ENCODE measurements at regions not wholly inside any gene's neighbourhood (a gene's known extent, or its start where the extent isn't known, plus 50 kb on each side); places are given as distances from the start of the nearest gene placed in this dataset.

DNA sequence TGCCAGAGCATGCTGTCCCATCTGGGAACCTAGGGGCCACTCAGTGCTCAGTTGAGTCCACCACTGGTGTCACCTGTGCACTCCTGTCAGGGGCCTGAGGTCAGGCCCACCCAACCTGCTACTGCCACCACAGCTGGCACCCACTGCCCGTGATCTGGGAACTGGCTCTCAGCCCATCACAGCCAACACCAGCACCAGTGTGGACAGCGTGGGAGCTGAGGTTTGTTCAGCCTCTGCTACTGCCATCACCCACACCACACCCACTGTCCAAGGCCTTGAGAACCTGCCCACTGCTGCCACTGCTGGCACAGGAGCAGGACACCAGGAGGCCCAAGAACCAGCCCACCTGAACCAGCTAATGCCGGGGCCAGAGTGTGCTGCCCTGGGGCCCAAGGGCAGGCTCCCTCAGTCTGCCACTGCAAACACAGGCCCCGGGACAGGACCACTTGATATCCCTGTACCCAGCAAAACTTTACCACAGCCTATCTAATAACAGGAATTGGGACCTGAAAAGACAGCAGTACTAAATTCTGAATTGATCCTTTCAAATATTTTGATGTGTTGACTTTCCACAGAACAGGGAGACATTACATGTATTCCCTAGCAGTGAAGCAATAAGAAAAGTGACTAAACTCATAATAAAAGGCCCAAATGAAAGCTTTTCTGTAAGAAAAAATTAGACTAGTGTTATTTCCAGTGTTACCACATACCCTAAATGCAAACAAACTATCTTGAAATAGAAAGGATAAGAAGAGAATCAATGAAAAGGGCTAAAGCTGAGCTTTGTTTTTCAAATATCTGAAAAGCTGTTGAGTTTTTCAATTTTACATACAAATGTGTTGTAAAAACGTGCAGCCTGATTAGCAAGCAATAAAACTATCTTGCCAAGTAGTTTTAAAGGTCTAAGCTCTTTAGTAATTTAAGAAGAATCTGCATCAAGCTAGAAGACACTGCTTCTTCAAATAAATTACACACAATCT lies 640.7 kb downstream of the METTL4 start:
- no peak for DNase-seq (ENCODE audit: low read depth in 2 of 2)

DNA sequence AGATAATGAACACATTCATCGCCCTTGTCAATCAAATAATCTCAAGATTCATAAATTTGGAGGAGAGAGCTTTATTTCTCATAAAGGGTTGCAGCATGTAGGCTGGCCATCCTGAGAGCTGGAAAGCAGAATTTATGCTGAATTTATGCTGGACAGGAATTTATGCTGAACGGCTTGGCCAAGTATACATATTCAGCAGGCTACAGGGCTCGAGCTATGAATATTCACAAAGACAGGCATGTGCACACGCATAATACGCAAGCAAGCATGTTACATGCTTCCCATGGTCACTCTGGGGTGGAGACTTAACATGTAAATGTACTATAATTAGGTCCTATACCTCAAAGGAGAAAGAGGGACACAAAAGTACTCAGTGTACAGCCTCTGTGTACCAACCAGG lies 618.8 kb downstream of the METTL4 start:
- DNase-seq (ENCODE audit: low read depth in 2 of 2), result no peak

DNA sequence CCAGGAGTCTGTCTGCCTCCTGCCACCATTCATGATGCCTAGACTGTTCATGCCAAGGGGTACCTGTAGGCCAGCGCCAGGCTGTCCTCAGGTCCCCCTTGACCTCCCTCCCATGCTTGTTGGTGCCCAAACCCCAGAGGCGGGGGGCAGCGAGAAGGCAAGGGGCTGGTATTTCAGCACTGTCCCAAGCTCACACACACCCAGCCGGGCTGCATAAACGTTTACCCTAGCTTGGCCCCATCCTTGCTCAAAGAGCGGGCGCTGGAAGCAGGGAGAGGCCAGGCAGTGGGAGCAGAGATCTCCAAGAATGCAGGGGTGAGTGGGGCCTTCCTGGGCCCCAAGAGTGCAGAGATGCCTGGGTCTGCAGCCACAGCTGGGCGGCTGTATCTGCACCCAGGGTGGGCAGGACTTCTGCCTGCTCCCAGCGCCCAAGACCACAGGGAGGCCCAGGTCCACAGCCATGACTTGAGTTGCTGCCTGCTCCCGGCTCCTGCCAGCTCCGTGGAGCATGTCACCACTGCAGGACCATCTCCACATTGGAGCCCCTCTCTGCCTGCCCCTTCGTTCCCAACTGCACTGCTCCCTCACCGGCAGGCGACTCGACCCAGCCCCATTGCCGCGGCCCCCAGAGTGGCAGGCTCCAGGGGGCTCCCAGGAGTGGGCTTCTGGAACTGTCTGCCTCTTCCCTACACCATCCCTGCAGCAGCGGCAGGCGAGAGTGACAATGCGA lies 616.6 kb downstream of the METTL4 start:
- no peak for DNase-seq (ENCODE audit: low read depth in 2 of 2)

DNA sequence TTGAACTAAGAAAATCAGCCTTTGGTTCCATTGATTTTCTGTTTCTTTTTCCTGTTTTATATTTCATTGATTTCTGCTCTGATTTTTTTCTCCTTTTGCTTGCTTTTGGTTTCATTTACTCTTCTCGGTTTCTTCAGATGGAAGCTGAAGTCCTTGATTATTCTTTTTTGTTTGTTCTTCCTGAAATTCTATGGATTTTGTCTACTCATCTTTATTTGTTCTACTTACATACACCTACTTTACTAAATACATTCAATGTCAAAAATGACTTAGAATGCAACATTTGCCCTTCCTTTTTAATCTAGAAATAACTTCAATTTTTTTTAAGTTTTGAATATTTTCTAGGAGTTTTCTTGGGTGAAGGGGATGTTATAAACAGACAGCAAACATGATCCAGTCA lies 612.5 kb downstream of the METTL4 start:
- DNase-seq (ENCODE audit: low read depth in 2 of 2), result no peak

DNA sequence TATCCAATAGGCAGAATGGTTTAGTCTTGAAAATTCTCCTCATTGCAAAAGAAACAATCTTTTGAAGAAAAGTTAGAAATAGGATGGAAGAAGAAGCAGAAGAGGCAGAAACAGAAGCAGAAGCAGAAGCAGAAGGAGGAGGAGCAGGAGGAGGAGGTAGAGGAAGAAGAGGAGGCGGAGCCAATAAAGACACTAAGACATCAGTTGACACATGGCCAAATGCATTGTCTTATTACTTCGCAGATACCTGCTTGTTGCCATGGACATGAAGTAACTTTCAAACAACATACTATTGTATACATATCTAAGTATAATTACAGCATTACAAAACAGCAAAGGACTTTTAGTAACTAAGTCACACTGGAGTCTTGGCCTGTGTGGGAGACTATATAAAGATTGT lies 606.3 kb downstream of the METTL4 start:
- DNase-seq (ENCODE audit: low read depth in 2 of 2), result no peak

DNA sequence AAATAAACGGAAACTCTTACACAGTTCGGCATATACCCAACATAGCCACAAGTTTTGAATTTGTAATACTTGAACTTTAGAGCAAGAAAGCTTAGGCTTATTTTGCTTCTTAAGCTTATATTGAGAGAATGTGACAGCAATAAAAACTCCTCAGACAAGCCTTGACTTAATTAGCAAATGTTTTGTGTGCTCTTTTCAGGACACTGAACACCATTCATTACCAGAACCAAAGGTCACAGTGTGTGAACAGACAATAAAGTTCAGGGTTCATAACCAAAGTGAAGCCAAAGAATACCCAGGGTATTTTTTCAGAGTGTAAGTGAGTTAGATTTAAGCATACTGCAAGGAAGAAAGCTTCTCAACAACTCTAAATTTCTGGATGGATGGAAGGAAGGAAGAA lies 605.8 kb downstream of the METTL4 start:
- DNase-seq (ENCODE audit: low read depth in 2 of 2), result no peak

DNA sequence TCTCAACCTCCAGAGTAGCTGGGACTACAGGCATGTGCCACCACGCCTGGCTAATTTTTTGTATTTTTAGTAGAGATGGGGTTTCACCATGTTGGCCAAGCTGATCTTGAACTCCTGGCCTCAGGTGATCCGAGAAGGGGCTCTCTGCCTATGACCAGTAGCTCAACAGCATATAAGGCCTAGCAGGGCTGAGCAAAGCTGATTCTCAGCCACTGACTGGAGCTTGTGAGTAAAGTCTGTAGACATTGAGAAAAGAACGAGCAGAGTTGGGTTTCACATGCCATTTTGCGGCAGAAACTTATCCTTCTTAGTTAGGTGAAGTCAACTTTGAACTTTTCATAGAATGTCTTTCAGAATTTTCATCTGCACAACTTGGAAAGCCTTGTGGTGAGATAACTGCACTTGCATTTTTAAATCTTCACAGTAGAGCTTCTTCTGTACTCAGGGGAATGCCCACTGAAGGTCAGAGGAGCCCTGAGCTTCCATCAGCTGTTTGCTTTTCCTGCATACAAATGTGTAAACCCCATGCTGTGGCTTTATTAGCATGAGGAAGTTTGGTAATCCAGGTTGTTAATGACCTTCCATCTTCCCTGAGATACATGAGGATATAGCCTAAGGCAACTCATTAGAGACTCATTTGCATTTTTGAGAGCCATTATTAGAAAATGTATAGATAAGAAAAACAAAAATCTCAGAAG lies 602.4 kb downstream of the METTL4 start:
- DNase-seq (ENCODE audit: low read depth in 2 of 2), result no peak

DNA sequence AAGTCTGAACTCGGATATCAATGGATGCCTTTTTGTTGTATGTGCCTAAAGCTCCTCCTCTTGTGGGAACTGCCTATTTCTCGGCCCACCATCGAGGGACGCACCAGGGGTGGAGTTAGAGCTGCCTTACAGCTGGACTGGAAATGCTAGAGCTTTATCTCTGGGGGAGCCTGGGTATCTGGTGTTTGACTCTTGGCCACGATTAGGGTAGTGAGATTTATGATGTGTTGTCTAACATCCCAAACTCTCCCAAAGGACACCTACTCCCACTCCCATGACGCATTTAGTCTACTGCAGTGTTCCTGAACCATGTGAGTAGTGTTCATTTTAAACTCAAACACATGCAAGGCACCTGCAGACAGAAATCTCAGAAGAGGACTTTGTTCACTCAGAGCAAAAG lies 594.8 kb downstream of the METTL4 start:
- DNase-seq (ENCODE audit: low read depth in 2 of 2), result no peak

DNA sequence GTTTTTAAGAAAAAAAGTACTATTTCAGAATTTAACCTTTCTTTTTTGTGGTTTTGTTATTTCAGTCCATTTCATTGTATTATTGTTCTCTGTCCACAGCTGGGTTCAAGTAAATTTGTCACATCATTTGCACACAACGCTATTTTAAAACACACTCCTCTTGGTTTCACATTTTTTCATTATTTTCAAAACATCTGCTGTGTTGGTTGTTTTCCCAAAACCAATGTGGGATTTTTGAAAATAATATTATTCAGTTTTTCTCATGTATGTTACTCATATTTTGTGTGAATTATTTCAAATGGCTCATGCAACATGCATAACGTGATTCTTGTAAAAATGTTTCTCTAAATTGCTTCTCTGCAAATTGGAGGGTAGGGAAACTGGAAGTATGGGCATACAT lies 589.2 kb downstream of the METTL4 start:
- no peak for DNase-seq (ENCODE audit: low read depth in 2 of 2)

DNA sequence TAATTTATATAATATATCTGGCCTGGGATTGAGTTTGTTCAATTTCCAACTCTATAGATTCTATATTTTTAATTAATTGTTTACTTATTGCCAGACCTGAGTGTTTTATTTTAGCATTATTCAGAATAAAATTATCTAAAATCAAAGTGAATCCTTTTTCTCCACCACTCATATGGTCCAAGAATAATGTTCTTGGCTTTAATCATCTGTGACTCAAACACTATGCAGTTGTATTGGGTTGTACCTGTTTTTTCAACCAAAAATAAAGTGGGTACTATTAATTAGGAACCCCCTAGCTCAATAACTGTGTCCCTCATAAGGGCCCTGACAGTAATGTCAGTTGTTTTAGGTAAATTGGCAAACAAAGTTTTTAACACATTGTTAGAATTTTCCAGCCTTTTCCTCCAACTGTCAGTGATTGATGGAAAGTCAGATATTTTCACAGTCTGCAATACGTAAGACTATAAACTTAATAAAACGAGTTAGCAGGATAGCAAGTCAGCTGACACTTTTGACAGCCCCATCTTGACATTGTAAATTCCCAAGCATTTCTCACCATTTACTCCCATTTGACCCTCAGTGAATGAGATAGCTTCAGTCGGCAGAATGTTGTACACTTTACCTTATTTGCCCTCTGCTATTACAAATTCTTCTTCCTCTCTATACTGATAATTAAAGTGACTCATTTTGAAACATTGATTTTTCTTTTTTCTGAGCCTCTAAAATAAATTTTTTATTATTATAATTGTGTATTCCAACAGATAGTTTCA lies 587.4 kb downstream of the METTL4 start:
- no peak for DNase-seq (ENCODE audit: low read depth in 2 of 2)

DNA sequence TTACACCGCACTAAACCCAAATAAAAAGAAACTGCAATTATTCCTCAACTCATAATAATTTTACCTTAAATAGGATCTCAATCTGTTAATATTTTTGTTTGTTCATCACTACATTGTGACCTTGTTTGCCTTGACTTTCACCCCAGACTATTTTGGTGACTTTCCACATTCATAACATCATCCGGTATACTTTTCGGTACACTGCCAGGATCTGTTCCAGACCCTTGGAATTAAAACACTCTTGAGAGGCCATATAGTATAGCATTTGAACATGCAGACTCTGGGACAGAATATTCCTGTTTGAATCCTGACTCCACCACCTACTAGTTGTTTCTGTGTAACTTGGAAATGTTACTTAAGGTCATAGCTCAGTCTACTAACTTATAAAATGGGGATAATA lies 577.4 kb downstream of the METTL4 start:
- no peak for DNase-seq (ENCODE audit: low read depth in 2 of 2)

DNA sequence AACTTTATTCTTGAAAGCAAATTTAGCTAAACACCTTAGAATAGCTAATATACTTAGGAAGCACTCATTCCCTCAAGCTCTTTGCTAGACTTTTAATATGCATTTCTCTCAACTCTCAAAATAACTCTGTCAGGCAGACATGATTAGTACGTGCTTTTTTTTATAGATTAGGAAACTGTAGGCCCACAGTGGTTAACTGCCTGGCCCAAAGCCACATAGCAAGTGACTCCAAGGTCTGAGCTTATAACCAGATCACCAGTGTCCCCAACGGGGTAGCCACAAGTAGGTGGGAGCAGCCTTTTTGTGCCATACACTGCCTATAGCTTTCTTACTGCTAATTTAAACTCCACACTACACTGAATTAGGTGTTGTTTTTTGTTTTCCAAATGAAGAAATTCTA lies 576.8 kb downstream of the METTL4 start:
- no peak for DNase-seq (ENCODE audit: low read depth in 2 of 2)

DNA sequence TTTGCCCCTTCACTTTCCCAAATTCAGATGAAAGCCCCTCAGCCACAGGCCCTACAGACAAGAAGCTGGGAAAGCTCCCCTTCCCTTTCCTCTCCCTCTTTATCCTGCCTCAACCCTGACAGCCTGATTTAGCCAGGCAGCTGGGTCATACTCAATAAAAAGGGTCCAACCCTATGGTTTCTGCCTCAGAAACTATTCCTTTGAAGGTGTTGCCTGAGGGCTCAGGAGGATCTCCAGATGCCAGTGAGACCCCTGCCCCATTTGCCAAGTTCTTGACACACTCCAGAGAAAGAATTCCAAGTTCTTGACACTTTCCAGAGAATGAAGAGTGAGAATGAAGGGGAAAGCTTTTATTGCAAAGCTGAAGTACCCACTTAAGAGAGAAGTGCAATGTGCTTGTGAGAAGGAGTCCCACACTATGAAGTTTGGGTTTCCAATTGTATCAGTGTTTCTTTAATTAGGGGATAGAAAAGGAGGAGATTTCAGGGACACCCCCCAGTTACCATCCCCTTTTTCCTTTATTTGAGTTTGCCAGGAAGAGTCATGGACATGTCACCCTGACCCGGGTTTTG lies 576.2 kb downstream of the METTL4 start:
- DNase-seq (ENCODE audit: low read depth in 2 of 2), result no peak

DNA sequence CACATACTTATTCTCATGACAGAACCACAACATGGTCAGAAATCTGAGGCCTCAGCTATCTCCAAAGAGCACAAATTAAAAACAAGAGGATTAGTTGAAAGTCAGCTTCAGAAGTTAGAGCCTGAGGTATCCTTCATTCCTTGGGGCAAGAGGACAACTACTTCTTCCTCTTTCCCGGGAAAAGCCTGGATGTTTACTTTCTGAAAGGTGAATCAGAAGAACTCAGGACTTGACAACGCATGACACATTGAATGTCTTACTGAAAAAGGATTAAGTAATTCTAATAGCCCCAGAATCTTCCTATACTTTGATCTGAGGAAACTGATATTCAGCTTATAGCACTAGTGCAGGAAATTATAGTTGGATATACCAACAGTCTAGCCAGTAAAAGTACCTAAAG lies 573.2 kb downstream of the METTL4 start:
- no peak for DNase-seq (ENCODE audit: low read depth in 2 of 2)

DNA sequence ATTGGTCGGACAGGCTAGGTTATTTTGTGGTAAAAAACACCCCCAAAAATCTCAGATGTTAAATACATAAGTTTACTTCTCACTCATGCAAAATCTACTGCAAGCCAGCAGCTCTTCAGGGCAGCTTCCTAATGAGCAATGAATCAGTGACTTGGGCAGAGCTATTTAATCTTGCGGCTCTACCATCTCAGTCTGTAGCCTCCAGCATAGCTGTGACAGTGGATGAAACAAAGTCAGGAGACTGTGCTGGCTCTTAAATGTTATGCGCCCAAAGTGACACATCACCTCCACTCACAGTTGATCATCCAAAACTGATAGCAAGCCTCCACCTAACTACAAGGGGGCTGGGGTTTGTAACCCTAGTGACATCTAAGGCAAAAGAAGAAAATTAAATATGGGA lies 571.9 kb downstream of the METTL4 start:
- DNase-seq (ENCODE audit: low read depth in 2 of 2), result no peak

DNA sequence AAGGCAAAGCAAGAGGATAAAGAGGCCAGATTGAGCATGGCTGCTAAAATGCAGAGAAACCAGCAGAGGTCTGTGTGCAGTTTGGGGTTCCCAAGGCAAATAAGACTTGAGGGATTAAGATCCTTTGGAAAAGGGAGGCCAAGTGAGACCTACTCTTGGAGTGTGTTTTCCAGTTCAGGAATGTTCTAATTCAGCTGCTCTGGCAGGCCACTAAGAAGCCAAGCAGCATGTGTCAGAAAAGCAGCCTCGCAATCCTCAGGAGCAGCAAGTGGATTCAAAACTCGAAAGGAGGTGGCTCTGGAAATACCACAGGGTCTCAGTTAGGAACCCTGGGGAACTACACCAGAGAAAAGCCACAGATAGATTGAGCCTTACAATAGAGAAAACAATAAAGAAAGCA lies 569.2 kb downstream of the METTL4 start:
- no peak for DNase-seq (ENCODE audit: low read depth in 2 of 2)

DNA sequence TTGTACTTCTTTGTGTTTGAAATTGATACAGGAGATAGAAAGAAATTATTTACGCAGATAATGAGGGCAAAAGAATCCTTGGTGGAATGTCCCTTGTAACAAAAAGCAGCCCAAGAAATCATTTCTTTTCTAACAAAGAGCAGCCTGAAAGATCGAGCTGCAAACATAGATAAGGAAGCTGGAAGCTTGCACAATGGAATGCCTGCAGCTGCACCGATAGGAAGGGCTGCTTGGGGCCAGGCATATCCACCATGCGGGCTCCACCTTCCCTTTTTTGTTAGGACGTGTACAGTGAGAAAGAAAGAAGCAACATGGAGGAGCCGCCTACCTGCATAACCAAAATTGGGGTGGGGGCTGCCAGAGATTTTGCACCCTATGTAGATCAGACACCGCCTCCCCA lies 568.7 kb downstream of the METTL4 start:
- no peak for DNase-seq (ENCODE audit: low read depth in 2 of 2)

DNA sequence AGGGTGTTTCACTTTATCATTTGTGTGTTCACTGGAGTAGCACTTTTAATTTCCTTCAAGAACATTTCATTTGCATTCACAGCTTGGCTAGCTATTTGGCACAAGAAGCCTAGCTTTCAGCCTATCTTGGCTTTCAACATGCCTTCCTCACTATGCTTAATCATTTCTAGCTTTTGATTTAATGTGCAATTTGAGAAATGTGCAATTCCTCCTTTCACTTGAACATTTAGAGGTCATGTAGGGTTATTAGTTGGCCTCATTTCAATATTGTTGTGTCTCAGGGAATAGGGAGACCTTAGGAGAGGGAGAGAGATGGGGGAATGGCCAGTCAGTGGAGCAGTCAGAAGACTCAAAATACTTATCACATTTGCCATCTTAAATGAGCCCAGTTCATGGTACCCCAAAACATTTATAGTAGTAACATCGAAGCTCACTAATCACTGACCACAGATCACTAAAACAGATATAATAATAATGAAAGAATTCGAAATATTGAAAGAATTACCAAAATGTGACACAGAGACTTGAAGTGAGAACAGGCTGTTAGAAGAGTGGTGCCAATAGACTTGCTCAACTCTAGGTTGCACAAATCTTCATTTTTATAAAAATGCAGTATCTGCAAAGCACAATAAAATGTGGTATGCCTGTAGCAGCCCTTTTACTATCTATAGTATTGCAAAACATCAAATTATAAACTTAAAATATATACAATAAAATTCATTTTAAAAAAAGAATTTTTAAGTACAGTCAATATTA lies 561.2 kb downstream of the METTL4 start:
- no peak for DNase-seq (ENCODE audit: low read depth in 2 of 2)

DNA sequence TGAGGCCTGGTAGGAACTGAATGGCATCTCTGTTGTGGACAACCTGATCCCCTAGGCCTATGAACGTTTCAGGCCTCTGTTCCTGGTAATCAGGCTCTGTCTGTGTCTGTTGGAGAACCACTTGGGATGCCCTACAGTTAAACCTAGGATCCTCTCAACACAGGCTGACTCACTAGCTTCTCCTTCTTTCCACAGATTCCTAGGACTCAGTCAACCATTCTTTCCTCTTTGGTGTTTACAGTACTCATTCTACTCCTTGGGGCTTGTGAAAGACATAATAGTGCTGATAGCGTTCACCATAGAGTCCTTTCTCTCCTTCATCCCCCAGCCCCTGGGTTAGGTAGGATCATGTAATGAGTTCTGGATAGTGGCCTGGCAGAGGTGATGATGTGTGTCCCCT lies 544.3 kb downstream of the METTL4 start:
- no peak for DNase-seq (ENCODE audit: low read depth in 2 of 2)

DNA sequence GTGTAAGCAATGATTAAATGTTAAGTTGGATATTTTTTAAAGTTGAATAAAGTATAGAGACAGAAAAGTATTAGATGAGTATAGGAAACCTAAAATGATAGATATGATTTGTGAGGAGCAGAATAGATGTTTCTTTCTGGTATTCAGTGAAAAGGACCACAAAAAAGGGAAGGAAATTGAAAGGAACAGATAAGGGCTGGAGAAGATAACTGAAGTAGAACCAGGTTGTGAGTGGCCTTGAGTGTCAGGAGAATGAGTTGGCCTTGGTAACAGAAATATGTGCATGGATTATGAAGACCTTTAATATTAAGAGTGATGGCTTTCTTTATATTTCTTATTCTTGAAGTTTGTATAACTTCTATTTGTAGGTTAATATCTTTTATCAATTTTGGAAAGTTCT lies 543.5 kb downstream of the METTL4 start:
- no peak for DNase-seq (ENCODE audit: low read depth in 2 of 2)

DNA sequence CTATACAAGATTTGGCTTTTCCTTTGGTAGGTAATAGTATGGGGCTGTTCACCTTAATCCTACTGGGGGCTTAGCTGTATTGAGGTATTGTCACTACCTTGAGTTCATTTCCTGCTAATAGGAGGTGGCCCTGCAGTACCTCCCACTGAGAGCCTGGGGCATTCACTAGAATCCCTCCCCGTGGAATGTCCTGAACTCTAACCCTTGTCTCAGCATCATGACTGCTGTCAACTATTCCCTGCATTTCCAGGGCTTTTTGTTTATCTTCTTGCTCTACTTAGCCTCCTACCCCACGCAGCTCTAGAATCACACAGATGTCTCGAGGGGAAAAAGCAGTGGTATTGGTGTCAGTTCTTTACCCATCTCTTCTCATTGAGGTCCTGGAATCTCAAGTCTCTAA lies 542.3 kb downstream of the METTL4 start:
- no peak for DNase-seq (ENCODE audit: low read depth in 2 of 2)

Measured in stimulated activated CD8-positive, alpha-beta memory T cell treated with anti-CD3 and anti-CD28 coated beads, Interleukin-7, amount 100 ng/mL, for 1 hour (primary cell).